ENCODE measurements at regions not wholly inside any gene's neighbourhood (a gene's known extent, or its start where the extent isn't known, plus 50 kb on each side); places are given as distances from the start of the nearest gene placed in this dataset.

DNA sequence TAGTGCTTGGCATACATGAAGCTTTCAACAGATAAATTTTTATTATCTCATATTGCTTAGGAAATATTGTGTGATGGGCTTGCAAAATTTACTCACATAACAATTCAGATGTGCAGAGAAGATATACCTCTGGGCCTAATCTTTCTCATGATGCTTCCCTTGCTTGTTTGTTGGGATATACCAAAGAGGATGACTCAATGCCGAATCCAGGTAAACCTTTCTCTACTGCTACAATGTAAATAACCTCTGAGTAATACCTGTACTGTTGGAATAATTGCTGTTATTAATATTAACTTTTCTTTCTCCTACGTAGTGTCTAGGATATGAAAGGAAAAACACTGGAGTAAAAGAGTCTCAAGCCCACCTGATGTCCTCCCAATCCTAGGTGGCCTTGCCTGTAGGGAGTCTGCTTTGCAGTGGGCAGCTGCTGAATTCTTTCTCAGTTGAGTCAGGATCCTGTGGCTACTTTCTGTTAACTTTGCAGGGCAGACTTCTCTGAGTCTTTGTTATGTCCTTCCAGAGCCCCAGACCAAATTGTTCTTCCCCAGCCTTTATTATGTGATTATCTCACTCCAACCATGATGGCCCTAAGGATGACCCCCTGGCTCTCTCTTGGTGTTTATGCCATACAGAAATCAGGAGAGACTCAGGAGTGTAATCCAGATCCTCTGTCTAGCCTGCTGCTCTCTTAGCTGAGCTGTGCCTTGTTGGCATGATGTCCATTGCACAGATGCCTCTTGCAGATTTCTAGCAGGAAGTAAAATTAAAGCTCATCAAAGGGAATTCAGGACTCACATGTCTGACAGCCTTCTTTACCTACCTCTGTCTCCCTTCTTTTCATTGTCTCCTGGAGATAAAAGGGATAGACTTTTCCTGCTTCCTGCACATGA lies 208.1 kb downstream of the SNX18 start:
- H3K79me2 ChIP-seq (ENCODE audit: control insufficient read depth, insufficient read depth, low read length), result no peaks in the 10 kb centered on the region
- no peak overlapping the region for H3K9ac ChIP-seq (ENCODE audit: control insufficient read depth, extremely low read depth, insufficient read depth, low read length)
- H3K9me1 ChIP-seq (ENCODE audit: control insufficient read depth, extremely low read depth, insufficient read depth, low read length), result no peaks in the 10 kb centered on the region
- DNase-seq (ENCODE audit: low read depth, low spot score) (no peak), FAIRE-seq (no peak)
- dilution Hi-C loops (cut with MboI; ENCODE audit: extremely low pct_ligation_motif_present, low sequenced_read_pairs), result no loop called here
- TF ChIP-seq, protein P1, sequence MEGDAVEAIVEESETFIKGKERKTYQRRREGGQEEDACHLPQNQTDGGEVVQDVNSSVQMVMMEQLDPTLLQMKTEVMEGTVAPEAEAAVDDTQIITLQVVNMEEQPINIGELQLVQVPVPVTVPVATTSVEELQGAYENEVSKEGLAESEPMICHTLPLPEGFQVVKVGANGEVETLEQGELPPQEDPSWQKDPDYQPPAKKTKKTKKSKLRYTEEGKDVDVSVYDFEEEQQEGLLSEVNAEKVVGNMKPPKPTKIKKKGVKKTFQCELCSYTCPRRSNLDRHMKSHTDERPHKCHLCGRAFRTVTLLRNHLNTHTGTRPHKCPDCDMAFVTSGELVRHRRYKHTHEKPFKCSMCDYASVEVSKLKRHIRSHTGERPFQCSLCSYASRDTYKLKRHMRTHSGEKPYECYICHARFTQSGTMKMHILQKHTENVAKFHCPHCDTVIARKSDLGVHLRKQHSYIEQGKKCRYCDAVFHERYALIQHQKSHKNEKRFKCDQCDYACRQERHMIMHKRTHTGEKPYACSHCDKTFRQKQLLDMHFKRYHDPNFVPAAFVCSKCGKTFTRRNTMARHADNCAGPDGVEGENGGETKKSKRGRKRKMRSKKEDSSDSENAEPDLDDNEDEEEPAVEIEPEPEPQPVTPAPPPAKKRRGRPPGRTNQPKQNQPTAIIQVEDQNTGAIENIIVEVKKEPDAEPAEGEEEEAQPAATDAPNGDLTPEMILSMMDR (optimal IDR thresholded peaks at IDR 0.05 in 1 of 3, IDR thresholded peaks at IDR 0.05 in 1 of 3, conservative IDR thresholded peaks at IDR 0.05 in 1 of 3; ENCODE audit: extremely low read depth in 1 of 3, insufficient read depth in 2 of 3, low read length in 3 of 3), result no peak
- no peak for TF ChIP-seq EZH2 (IDR thresholded peaks at IDR 0.05; ENCODE audit: low read length)
- H3K4me3 ChIP-seq (ENCODE audit: control insufficient read depth in 2 of 3, extremely low read depth in 1 of 3, insufficient read depth in 2 of 3, low read depth in 1 of 3, low read length in 3 of 3), result no peak overlapping the region
- H3K36me3 ChIP-seq (ENCODE audit: control insufficient read depth in 2 of 2, extremely low read depth in 1 of 2, insufficient read depth in 2 of 2, low read length in 2 of 2), result no peaks in the 10 kb centered on the region
- H3K27me3 ChIP-seq (ENCODE audit: control insufficient read depth, extremely low read depth, insufficient read depth, low read length), result no peaks in the 10 kb centered on the region
- no peak overlapping the region for H3K4me2 ChIP-seq (ENCODE audit: control insufficient read depth, extremely low read depth, insufficient read depth, low read depth, low read length)
- H3K4me1 ChIP-seq (ENCODE audit: control insufficient read depth, extremely low read depth, insufficient read depth, low read length), result no peaks in the 10 kb centered on the region
- no peak overlapping the region for H3K27ac ChIP-seq (ENCODE audit: control insufficient read depth, insufficient read depth, low read length)
- H2AFZ ChIP-seq (ENCODE audit: control insufficient read depth, low read length), result no peak overlapping the region
- H4K20me1 ChIP-seq (ENCODE audit: control insufficient read depth, extremely low read depth, insufficient read depth, low read length), result no peaks in the 10 kb centered on the region
- H3K9me3 ChIP-seq (ENCODE audit: control insufficient read depth, low read depth, low read length), result no peaks in the 10 kb centered on the region

DNA sequence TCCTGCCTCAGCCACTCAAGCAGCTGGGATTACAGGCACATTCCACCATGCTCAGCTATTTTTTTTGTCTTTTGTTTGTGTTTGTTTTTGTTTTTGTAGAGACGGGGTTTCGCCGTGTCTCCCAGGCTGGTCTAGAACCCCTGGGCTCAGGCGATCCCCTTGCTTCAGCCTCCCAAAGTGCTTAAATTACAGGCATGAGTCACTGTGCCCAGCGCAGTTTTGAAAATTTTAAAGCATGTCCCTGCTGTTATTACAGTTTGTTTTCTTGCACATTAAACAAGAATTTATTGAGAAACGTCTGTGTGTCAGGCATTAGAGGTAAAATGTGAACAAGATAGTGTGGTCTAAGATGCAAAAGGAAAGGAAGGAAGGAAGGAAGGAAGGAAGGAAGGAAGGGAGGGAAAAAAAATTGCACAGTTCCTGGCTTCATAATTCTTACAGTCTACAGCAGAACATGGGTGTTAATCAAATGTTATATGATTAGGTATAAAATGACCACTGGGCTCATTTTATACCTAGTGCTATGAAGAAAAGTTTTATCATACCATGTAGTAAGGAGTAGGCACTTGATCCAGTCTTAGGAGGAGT lies 205.4 kb downstream of the SNX18 start:
- Histone ChIP-seq H3K27ac (ENCODE audit: control insufficient read depth, insufficient read depth, low read length) (no peak overlapping the region), H4K20me1 (ENCODE audit: control insufficient read depth, extremely low read depth, insufficient read depth, low read length) (no peaks in the 10 kb centered on the region), H3K9me3 (ENCODE audit: control insufficient read depth, low read depth, low read length) (no peaks in the 10 kb centered on the region), H3K9ac (ENCODE audit: control insufficient read depth, extremely low read depth, insufficient read depth, low read length) (no peak overlapping the region), H3K79me2 (ENCODE audit: control insufficient read depth, insufficient read depth, low read length) (no peaks in the 10 kb centered on the region), H3K27me3 (ENCODE audit: control insufficient read depth, extremely low read depth, insufficient read depth, low read length) (no peaks in the 10 kb centered on the region), H2AFZ (ENCODE audit: control insufficient read depth, low read length) (no peak overlapping the region), H3K9me1 (ENCODE audit: control insufficient read depth, extremely low read depth, insufficient read depth, low read length) (no peaks in the 10 kb centered on the region), H3K36me3 (ENCODE audit: control insufficient read depth in 2 of 2, extremely low read depth in 1 of 2, insufficient read depth in 2 of 2, low read length in 2 of 2) (no peaks in the 10 kb centered on the region), H3K4me1 (ENCODE audit: control insufficient read depth, extremely low read depth, insufficient read depth, low read length) (peaks cover 4% of the 10 kb centered on the region), H3K4me2 (ENCODE audit: control insufficient read depth, extremely low read depth, insufficient read depth, low read depth, low read length) (no peak overlapping the region), H3K4me3 (ENCODE audit: control insufficient read depth in 2 of 3, extremely low read depth in 1 of 3, insufficient read depth in 2 of 3, low read depth in 1 of 3, low read length in 3 of 3) (no peak overlapping the region)
- DNase-seq (ENCODE audit: low read depth, low spot score), result no peak
- FAIRE-seq, result no peak
- dilution Hi-C loops (cut with MboI; ENCODE audit: extremely low pct_ligation_motif_present, low sequenced_read_pairs), result no loop called here
- TF ChIP-seq, protein P1 (optimal IDR thresholded peaks at IDR 0.05 in 1 of 3, IDR thresholded peaks at IDR 0.05 in 1 of 3, conservative IDR thresholded peaks at IDR 0.05 in 1 of 3; ENCODE audit: extremely low read depth in 1 of 3, insufficient read depth in 2 of 3, low read length in 3 of 3), result no peak
- no peak for TF ChIP-seq EZH2 (IDR thresholded peaks at IDR 0.05; ENCODE audit: low read length)

Measured in keratinocyte (primary cell).